Small intestine (tissue), 7 donors: ENCODE measurements at regions not wholly inside any gene's neighbourhood (a gene's known extent, or its start where the extent isn't known, plus 50 kb on each side); places are given as distances from the start of the nearest gene placed in this dataset.

ENCODE experiments used
- DNase-seq, 2 donors: peaks; one replicate each; pipeline versions ENCODE4 v3.0.0 to v3.0.0-alpha.2; 2013
- FAIRE-seq: peaks from 2 replicates; lab custom pipeline; 2012; peaks lifted over from hg19 to GRCh38; lab: Jason Lieb, UNC
- H3K27ac ChIP-seq, 3 donors: one replicate each; pipeline ENCODE4 v1.5.1; 2013; ENCODE audit warnings: low read length in 2 of 3, mild to moderate bottlenecking in 2 of 3, control low read depth in 1 of 3, inconsistent platforms in 1 of 3, low read depth in 1 of 3, moderate library complexity in 1 of 3
- H3K27me3 ChIP-seq, 3 donors: one replicate each; pipeline ENCODE4 v1.6.1; 2013; ENCODE audit warnings: low read length in 3 of 3, inconsistent platforms in 1 of 3; ENCODE audit not compliant: control insufficient read depth in 3 of 3, insufficient read depth in 3 of 3
- H3K36me3 ChIP-seq, 3 donors: one replicate each; pipeline ENCODE4 v1.6.1; 2013; ENCODE audit warnings: low read length in 3 of 3, inconsistent platforms in 1 of 3, low read depth in 1 of 3, mild to moderate bottlenecking in 1 of 3, moderate library complexity in 1 of 3; ENCODE audit not compliant: control insufficient read depth in 3 of 3, insufficient read depth in 2 of 3
- H3K4me1 ChIP-seq, 3 donors: one replicate each; pipeline ENCODE4 v1.6.1; 2013; ENCODE audit warnings: low read length in 2 of 3, inconsistent platforms in 1 of 3, low read depth in 1 of 3, mild to moderate bottlenecking in 1 of 3, moderate library complexity in 1 of 3; ENCODE audit not compliant: control insufficient read depth in 3 of 3, insufficient read depth in 2 of 3
- H3K4me3 ChIP-seq, 3 donors: one replicate each; pipeline ENCODE4 v1.5.1; 2013; ENCODE audit warnings: low read length in 3 of 3, control low read depth in 1 of 3, inconsistent platforms in 1 of 3, low read depth in 1 of 3, mild to moderate bottlenecking in 1 of 3, moderate library complexity in 1 of 3
- H3K9me3 ChIP-seq, 2 donors: one replicate each; pipeline ENCODE4 v1.6.1; 2013; ENCODE audit warnings: low read depth in 1 of 2, low read length in 1 of 2; ENCODE audit not compliant: control insufficient read depth in 2 of 2, insufficient read depth in 1 of 2
- WGBS, 3 donors: extraction: QIAGEN DNeasy Blood & Tissue Kit; methylation state at CpG; one replicate each; pipeline ENCODE4 v1.1.7; 2013; 5-methylcytosine and 5-hydroxymethylcytosine counted together
- donor health status: healthy with polysubstance abuse.
- donor health status: control.
- donor health status: control.
- donor health status: Bipolar disorder and iron deficiency.
- donor health status: healthy.

GRCh38 chr4:53937918-53938317 is 126.5 kb downstream of the CHIC2 start:
- Histone ChIP-seq H3K27ac (no peak overlapping the region), H3K27me3 (peaks cover 0 to 4% (median 1%) of the 10 kb centered on the region in 3 donors), H3K4me3 (no peak overlapping the region), H3K9me3 (peaks cover 0 to 2% of the 10 kb centered on the region in 2 donors), H3K36me3 (no peaks in the 10 kb centered on the region), H3K4me1 (no peaks in the 10 kb centered on the region)
- 68 to 81% (median 74%) methylated on average over 7 of the region's 7 CpGs for WGBS, 3 donors
- DNase-seq = no peak
- FAIRE-seq = no peak

- no peak overlapping the region for H3K27ac ChIP-seq
- H3K4me3 ChIP-seq = no peak overlapping the region
- no peaks in the 10 kb centered on the region for H3K4me1 ChIP-seq
- peaks cover 0 to 2% of the 10 kb centered on the region in 2 donors for H3K9me3 ChIP-seq
- no peak for DNase-seq
- peaks cover 0 to 5% (median 1%) of the 10 kb centered on the region in 3 donors for H3K27me3 ChIP-seq
- no peak for FAIRE-seq
- H3K36me3 ChIP-seq = no peaks in the 10 kb centered on the region
- WGBS, 3 donors = 55 to 70% (median 59%) methylated on average over 2 of the region's 2 CpGs
These were observed 127.1 kb downstream of the CHIC2 start for GRCh38 chr4:53937327-53937726.

GRCh38 chr4:53935780-53936179 is 128.6 kb downstream of the CHIC2 start:
- no peaks in the 10 kb centered on the region for H3K4me1 ChIP-seq
- DNase-seq (no peak), FAIRE-seq (no peak)
- H3K9me3 ChIP-seq = peaks cover 0 to 2% of the 10 kb centered on the region in 2 donors
- peaks cover 0 to 5% (median 1%) of the 10 kb centered on the region in 3 donors for H3K27me3 ChIP-seq
- no peak overlapping the region for H3K4me3 ChIP-seq
- H3K27ac ChIP-seq = no peak overlapping the region
- H3K36me3 ChIP-seq = no peaks in the 10 kb centered on the region

- Histone ChIP-seq H3K4me1 (no peaks in the 10 kb centered on the region), H3K27me3 (peaks cover 0 to 5% (median 1%) of the 10 kb centered on the region in 3 donors), H3K36me3 (no peaks in the 10 kb centered on the region), H3K27ac (no peak overlapping the region), H3K4me3 (no peak overlapping the region), H3K9me3 (no peaks in the 10 kb centered on the region)
- no peak for DNase-seq
- no peak for FAIRE-seq
- WGBS, 3 donors = 79 to 81% (median 79%) methylated on average over 7 of the region's 7 CpGs
These were observed 131.4 kb downstream of the CHIC2 start for GRCh38 chr4:53932796-53933610.

- Histone ChIP-seq H3K9me3 (no peaks in the 10 kb centered on the region), H3K4me3 (no peak overlapping the region), H3K4me1 (no peaks in the 10 kb centered on the region), H3K27ac (no peak overlapping the region), H3K27me3 (peaks cover 0 to 9% (median 1%) of the 10 kb centered on the region in 3 donors), H3K36me3 (no peaks in the 10 kb centered on the region)
- WGBS, 3 donors = 89 to 96% (median 95%) methylated on average over 4 of the region's 4 CpGs
- no peak for DNase-seq
- FAIRE-seq = no peak
These were observed 132.9 kb downstream of the CHIC2 start for GRCh38 chr4:53931461-53931961.

GRCh38 chr4:53929955-53930798 is 134.2 kb downstream of the CHIC2 start:
- no peaks in the 10 kb centered on the region for H3K36me3 ChIP-seq
- H3K4me3 ChIP-seq = no peak overlapping the region
- no peaks in the 10 kb centered on the region for H3K4me1 ChIP-seq
- peaks cover 0 to 14% (median 1%) of the 10 kb centered on the region in 3 donors for H3K27me3 ChIP-seq
- peak; percentile 78 to 88 for DNase-seq
- no peak overlapping the region for H3K27ac ChIP-seq
- 33 to 44% (median 33%) methylated on average over 8 of the region's 8 CpGs for WGBS, 3 donors
- FAIRE-seq = no peak
- no peaks in the 10 kb centered on the region for H3K9me3 ChIP-seq

- FAIRE-seq (no peak), DNase-seq (no peak)
- H3K4me1 ChIP-seq = no peaks in the 10 kb centered on the region
- no peak overlapping the region for H3K4me3 ChIP-seq
- WGBS, 3 donors = 66 to 75% (median 74%) methylated on average over 4 of the region's 4 CpGs
- no peak overlapping the region for H3K27ac ChIP-seq
- H3K9me3 ChIP-seq = no peaks in the 10 kb centered on the region
- peaks cover 0 to 20% (median 1%) of the 10 kb centered on the region in 3 donors for H3K27me3 ChIP-seq
- no peaks in the 10 kb centered on the region for H3K36me3 ChIP-seq
These were observed 135.1 kb downstream of the CHIC2 start for GRCh38 chr4:53929311-53929710.

GRCh38 chr4:53928825-53929224 is 135.6 kb downstream of the CHIC2 start:
- Histone ChIP-seq H3K4me3 (no peak overlapping the region), H3K27me3 (peaks cover 0 to 23% (median 1%) of the 10 kb centered on the region in 3 donors), H3K9me3 (no peaks in the 10 kb centered on the region), H3K4me1 (no peaks in the 10 kb centered on the region), H3K27ac (no peak overlapping the region), H3K36me3 (no peaks in the 10 kb centered on the region)
- no peak for FAIRE-seq
- DNase-seq = no peak
